C4-2B (cell line): ENCODE measurements at regions not wholly inside any gene's neighbourhood (a gene's known extent, or its start where the extent isn't known, plus 50 kb on each side); places are given as distances from the start of the nearest gene placed in this dataset.

Experiments used
- H3K27ac ChIP-seq: fragments of 450-650 bp; 2 replicates; pipeline ENCODE4 v1.5.1; 2017
- CTCF ChIP-seq: fragments of 450-650 bp; conservative IDR thresholded peaks from 2 replicates; pipeline ENCODE4 v1.5.1; 2017; ENCODE audit warnings: mild to moderate bottlenecking
- ZFX ChIP-seq: fragments of 450-650 bp; IDR thresholded peaks from 2 replicates; pipeline ENCODE4 v1.6.1; 2017

- no peak overlapping the region for H3K27ac ChIP-seq
- TF ChIP-seq ZFX (no peak), CTCF (no peak)
Measured at GRCh38 chr11:29024386-29024785, 916.2 kb downstream of the METTL15 start.

GRCh38 chr11:29023761-29024160, 915.6 kb downstream of the METTL15 start:
- no peak overlapping the region for H3K27ac ChIP-seq
- TF ChIP-seq ZFX (no peak), CTCF (no peak)

- TF ChIP-seq ZFX (no peak), CTCF (no peak)
- H3K27ac ChIP-seq: no peak overlapping the region
Measured at GRCh38 chr11:29022676-29023075, 914.5 kb downstream of the METTL15 start.

GRCh38 chr11:29019960-29020683, 911.9 kb downstream of the METTL15 start:
- H3K27ac ChIP-seq: no peak overlapping the region
- TF ChIP-seq CTCF (peak; percentile 18; the same call in 1 of the 2 replicates), ZFX (no peak)

GRCh38 chr11:29018631-29019030, 910.4 kb downstream of the METTL15 start:
- TF ChIP-seq ZFX (no peak), CTCF (no peak)

GRCh38 chr11:29017941-29018340, 909.8 kb downstream of the METTL15 start:
- no peak for TF ChIP-seq ZFX
- no peak for TF ChIP-seq CTCF

More at GRCh38 chr11:29018631-29019030, 910.4 kb downstream of the METTL15 start:
- H3K27ac ChIP-seq: no peak overlapping the region

GRCh38 chr11:29012507-29012906, 904.3 kb downstream of the METTL15 start:
- TF ChIP-seq CTCF (no peak), ZFX (no peak)
- no peak overlapping the region for H3K27ac ChIP-seq

More at GRCh38 chr11:29017941-29018340, 909.8 kb downstream of the METTL15 start:
- no peak overlapping the region for H3K27ac ChIP-seq
